ENCODE measurements at regions not wholly inside any gene's neighbourhood (a gene's known extent, or its start where the extent isn't known, plus 50 kb on each side); places are given as distances from the start of the nearest gene placed in this dataset.
A peak's percentile ranks its signal among the peaks of the same experiment; 100 is the strongest.
"Not testable (repeated sequence)": the region's sequence is repeated elsewhere in the genome, so short reads cannot be mapped to it uniquely, and the experiment has no call there.

GRCh38 chr3:5035113-5035512, 55.9 kb downstream of the BHLHE40 start:
- no peak for DNase-seq

- no peak for DNase-seq
Measured at GRCh38 chr3:5035692-5036391, 56.6 kb downstream of the BHLHE40 start.

GRCh38 chr3:5036392-5036766, 57.1 kb downstream of the BHLHE40 start:
- DNase-seq, result no peak

- no peak for DNase-seq
Measured at GRCh38 chr3:5036858-5037257, 57.6 kb downstream of the BHLHE40 start.

- DNase-seq, result no peak
Measured at GRCh38 chr3:5039585-5039984, 60.3 kb downstream of the BHLHE40 start.

DNA sequence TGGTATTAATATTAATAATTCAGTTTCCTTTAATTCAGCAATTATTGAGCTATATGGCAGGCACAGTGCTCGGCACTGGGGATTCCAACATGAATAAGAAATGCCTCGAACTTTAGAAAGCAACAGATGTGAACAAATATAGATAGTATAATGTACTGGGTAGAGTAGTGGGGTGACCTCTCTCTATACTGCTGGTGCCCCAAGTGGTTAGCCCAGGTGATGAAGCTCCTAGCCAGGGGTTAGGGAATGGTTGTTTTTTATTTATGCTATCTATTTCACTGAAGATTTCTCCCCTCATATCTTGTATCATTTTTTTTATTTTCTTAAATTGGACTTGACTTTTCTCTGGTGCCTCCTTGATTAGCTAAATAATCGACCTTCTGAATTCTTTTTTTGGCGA, 62.1 kb downstream of the BHLHE40 start:
- no peak for DNase-seq

GRCh38 chr3:5045961-5046360, 66.7 kb downstream of the BHLHE40 start:
- no peak for DNase-seq

- DNase-seq, result no peak
Measured at GRCh38 chr3:5047764-5048419, 68.7 kb downstream of the BHLHE40 start.

GRCh38 chr3:5051772-5052171, 70.3 kb upstream of the ARL8B start:
- no peak for DNase-seq

GRCh38 chr3:5052247-5052646, 69.8 kb upstream of the ARL8B start:
- DNase-seq, result no peak

DNA sequence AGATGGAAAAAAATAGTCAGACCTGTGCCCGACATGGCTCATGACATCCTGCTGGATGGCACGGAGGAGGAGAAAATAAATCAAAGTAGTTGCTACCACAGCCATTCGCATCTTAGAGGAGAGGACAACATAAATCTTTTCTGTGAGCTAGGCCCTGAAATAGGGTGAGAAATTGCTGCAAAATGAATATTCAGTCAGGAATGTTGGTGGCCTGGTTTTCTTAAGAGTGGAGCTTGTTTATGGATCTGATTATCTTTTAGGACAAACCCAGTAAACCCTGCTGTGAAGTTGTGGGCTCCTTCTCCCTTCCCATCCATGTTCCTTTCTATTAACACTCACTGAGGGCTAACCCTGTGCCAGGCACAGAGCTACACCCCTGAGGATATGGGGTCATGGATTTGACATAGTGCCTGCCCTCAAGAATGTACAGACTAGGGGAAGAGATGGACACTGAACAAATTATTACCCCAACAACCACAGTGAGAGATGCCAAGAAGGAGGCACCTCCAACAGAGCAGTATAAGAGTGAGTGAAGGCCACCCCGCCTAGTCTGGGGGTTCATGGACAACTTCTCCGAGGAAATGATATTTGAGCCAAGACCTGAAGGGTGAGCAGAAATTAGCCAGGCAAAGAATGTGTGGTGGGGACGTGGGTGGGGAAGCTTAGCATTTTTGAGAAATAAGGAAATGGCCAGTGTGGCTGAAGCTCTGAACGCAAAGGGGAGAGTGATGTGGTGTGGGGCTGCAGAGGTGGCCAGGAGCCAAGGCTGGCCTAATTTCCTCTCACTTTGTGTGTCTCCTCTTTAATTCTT, 68.9 kb upstream of the ARL8B start:
- DNase-seq, result no peak

DNA sequence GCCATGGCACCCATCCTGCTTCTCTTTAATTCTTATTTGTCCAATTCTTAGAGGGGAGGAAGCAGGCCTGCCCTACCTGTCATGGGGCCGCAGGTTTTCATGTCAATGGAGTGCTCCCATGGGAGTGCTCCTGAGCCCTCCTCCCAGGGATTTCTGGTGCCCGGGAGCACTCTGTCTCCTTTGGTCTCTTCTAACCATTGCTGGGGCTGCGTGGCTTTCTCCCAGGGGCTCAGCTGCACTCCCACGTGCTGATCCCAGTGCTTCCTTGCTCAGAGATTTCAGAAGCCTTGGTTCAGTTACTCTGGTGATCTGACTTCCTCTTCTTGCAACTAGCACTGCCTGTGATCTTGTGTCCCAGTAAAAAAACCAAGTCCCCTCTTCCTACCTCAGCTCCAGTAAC, 68.0 kb upstream of the ARL8B start:
- peak; percentile 19 for DNase-seq

DNA sequence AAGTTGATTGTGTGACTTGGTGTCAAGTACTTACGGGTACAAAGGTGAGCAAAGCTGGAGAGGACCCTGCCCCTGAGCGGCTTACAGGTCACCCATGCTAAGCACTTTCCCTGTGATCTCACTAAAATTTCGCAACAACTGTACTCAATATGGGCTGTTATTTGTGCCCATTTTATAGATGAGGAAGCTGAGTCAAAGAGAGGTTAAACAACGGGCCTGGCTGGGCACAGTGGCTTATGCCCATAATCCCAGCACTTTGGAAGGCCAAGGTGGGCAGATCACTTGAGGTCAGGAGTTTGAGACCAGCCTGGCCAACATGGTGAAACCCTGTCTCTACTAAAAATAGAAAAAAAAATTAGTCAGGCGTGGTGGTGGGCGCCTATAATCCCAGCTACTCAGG, 67.5 kb upstream of the ARL8B start:
- not testable (repeated sequence) for DNase-seq

GRCh38 chr3:5055357-5056110, 66.6 kb upstream of the ARL8B start:
- peak; percentile 61 for DNase-seq

- DNase-seq, result no peak
Measured at GRCh38 chr3:5056111-5056391, 66.0 kb upstream of the ARL8B start.

- DNase-seq, result no peak
Measured at GRCh38 chr3:5057272-5057671, 64.8 kb upstream of the ARL8B start.

- peak; percentile 69 for DNase-seq
Measured at GRCh38 chr3:5057857-5058324, 64.2 kb upstream of the ARL8B start.

DNA sequence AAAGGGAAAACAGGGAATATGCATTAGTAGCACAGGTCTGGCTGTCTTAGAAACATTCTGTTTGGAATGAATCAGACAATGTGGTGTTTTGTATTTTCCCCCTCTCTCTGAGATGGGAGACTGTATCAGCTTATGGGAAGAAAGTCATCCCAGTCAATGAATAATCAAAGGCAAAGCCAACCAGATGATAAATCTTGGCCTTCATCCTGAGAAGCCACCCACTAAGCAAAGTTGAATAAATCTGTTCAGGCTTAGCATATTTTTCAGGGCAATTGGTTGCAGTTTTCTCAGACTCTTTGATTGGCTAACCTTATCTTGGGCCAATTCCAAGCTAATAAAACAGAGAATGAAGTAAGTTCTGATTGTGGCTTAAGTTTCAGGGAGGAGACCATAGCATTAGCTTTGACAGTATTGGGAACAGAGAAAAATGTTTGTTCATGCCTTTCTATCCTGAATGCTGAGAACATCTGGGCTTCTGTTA, 63.6 kb upstream of the ARL8B start:
- no peak for DNase-seq

- no peak for DNase-seq
Measured at GRCh38 chr3:5059782-5060181, 62.3 kb upstream of the ARL8B start.

DNA sequence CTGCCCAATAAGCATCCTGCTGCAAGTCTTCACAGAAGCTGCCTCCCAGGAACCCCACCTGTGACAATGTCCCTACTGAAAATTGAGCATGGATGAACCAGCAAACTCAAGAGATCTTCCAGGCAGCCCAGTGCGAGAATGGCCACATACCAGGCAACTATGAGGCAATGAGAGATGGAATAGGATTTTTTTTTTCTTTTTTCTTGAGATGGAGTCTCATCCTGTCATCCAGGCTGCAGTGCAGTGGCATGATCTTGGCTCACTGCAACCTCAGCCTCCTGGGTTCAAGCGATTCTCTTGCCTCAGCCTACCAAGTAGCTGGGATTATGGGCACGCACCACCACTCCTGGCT, 60.9 kb upstream of the ARL8B start:
- no peak for DNase-seq

DNA sequence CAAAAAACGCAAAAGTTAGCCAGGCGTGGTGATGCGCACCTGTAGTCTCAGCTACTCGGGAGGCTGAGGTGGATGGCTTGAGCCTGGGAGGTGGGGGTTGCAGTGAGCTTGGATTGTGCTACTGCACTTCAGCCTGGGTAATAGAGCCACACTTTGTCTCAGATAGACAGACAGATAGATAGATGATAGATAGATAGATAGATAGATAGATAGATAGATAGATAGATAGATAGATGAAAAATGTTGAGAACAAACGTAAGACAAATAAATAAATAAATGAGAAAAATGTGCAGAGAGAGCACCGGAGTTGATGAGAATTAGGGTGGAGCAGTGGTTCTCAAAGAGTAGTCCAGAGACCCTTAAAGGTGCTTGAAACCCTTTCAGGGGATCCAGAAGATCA, 58.4 kb upstream of the ARL8B start:
- no peak for DNase-seq

- no peak for DNase-seq
Measured at GRCh38 chr3:5068531-5069050, 53.5 kb upstream of the ARL8B start.

DNA sequence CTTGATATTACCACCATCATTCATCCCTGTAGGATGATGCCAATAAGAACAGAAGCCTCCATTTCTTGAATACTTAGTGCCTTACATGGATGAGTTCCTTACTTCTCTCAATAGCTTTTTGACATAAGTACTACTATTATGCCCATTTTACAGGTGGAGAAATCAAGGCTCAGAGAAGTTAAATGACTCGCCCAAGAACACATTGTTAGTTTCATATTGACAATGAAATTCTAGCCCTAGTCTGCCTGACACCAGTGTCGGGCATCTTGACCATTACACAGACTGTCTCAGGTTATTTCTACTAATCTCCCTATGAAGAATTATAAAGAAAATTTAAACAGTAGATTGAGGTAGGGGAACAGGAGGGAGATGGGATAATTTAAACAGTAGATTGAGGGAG, 52.5 kb upstream of the ARL8B start:
- DNase-seq, result no peak

Measured in GDM1 (cell line).